ENCODE measurements at regions not wholly inside any gene's neighbourhood (a gene's known extent, or its start where the extent isn't known, plus 50 kb on each side); places are given as distances from the start of the nearest gene placed in this dataset.
"Not testable (repeated sequence)": the region's sequence is repeated elsewhere in the genome, so short reads cannot be mapped to it uniquely, and the experiment has no call there.

DNA sequence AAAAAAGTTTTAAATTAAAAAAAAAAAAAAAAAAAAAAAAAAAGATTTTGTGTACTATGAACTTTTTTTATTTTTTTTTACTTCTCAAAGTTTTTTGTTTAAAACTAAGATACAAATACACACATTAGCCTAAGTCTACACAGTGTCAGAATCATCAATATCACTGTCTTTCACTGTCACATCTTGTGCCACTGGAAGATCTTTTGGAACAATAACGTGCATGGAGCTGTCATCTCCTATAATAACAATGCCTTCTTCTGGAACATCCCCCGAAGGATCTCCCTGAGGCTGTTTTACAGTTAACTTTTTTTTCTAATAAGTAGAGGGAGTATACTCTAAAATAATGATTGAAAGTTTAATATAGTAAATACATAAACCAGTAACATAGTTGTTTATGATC, 295.7 kb downstream of the KCNJ2 start:
- DNase-seq = no peak

DNA sequence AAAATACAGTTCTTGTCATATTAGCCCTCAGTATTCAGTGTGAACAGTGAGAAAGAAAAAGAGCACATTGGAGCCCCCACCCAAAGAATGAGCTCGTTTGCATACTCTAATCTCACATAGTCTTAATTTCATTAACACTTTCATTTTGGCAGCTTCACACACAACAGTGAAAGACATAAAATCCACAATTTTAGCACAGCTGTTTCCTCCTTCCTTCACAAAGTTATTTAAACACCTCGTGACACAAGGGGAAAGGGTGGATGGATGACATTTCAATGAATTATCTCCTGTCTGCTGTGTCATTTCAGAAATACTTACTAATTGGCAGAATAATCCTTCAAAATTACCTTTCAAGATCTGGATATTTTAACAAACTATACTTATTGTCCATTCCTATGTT, 299.3 kb downstream of the KCNJ2 start:
- no peak for DNase-seq

- no peak for DNase-seq
Observed at GRCh38 chr17:70473049-70473448, 303.7 kb downstream of the KCNJ2 start.

- DNase-seq = no peak
Observed at GRCh38 chr17:70476368-70476767, 307.0 kb downstream of the KCNJ2 start.

GRCh38 chr17:70478902-70479301, 309.6 kb downstream of the KCNJ2 start:
- DNase-seq = no peak

DNA sequence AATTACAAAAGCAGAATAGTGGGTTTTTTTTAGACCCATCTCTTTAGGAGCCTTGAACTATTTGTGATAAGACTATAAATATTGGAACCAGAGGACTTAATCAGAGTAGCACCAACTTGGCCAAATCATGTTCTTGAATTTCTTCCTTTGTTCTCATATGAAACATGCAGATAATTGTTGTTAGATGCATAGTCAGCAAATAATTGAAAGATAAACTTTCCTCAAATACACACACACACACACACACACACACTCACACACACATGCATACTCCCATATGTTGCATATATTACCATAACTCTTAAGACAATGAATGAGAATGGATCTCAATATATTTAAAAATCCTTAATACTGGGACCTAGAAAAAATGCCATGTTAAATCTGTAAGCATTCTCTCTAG, 310.4 kb downstream of the KCNJ2 start:
- no peak for DNase-seq

- no peak for DNase-seq
Observed at GRCh38 chr17:70483624-70484023, 314.3 kb downstream of the KCNJ2 start.

DNA sequence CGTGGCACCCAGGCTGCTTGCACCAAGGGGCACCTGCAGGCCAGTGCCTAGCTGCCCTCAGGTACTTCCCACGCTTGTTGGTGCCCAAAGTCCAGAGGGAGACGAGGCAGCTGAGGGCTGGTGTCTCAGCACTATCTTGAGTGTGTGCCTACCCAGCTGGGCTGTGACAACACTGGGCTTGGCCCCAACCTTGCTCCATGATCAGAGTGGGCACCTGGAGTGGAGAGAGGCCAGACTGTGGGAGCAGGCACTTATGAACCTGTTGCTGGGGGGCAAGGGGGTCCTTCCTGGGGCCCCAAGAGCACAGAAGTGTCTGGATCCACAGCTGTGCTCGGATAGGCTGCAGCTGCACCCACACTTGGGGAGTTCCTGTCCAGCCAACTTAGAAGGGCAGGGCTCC, 314.7 kb downstream of the KCNJ2 start:
- DNase-seq = no peak

GRCh38 chr17:70484496-70484895, 315.2 kb downstream of the KCNJ2 start:
- DNase-seq = no peak

DNA sequence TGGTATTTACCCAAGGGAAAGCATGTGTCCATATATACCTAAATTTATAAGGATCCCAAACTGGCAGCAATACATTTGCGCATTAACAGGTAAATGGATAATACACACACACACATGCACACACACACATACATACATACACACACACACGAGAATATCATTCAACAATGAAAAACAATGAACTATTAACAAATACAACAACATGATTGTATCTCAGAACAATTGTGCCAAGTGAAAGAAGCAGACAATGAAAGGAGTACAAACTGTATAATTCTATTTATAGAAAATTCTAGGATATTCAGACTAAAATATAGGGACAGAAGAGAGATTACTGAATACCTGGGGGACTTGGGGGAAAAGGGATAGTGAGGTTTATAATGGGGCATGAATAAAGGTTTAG, 323.0 kb downstream of the KCNJ2 start:
- no peak for DNase-seq

DNA sequence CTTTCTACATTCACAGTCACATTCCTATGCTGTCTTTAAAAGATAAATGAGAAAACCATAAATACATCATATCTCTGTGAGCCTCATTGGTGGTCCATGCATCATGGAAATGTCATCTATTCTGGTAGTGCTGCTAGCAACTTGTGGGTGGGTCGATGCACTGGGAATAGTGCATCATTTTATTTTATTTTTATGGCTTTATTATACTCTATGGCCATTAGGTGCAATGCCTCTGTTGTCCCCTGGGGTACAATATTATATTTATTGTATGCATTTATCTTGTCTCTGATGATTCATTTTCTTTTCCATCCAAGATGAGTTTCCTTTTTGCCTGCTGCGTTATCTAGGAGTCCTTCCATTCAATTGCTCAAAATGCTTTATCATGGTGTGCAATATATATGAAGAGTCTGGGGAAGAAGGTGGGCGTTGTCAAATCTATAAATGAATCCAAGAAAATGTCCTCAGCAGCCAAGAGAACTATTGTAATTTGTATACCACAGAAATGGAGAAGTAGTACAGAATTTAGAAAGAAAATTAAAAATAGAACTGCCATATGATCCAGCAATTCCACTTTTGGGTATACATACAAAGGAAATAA, 324.0 kb downstream of the KCNJ2 start:
- no peak for DNase-seq

- DNase-seq = no peak
Observed at GRCh38 chr17:70498631-70499030, 329.3 kb downstream of the KCNJ2 start.

- DNase-seq = no peak
Observed at GRCh38 chr17:70499067-70499786, 329.9 kb downstream of the KCNJ2 start.

DNA sequence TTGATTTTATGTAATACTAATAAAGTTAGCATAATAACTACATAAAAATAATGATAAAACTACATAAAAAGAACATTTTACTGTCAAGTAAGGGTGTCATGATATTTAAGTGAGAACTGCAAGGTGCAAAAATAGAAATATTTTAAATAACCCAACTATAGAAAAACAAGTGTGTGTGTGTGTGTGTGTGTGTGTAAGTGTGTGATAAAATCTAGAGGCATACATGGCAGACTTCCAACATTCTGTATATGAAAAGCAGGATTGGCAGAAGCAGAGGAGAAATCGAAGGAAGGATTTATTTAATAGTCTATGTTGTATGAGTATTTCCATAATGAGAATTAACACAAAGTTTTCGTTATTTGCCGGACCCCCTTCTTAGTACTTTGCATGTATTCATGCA, 334.1 kb downstream of the KCNJ2 start:
- DNase-seq = no peak

- no peak for DNase-seq
Observed at GRCh38 chr17:70510288-70510687, 341.0 kb downstream of the KCNJ2 start.

DNA sequence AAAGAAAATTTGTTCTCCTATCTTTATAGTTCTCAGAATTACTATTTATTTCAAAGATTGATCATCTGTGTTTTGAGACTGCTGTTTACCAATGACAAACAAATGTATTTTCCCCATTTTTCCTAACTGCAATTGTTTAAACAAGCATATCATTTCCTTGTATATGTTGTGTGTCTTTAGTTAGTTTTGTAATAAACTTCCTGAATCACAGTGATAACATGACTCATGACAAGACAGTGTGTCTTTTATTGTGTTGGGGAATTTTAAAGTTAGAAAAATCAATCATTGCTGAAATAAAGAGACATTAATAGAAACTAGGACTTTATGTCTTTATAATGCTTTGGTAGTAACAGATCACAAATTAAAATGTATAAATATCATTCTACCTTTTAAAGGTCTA, 348.5 kb downstream of the KCNJ2 start:
- no peak for DNase-seq

DNA sequence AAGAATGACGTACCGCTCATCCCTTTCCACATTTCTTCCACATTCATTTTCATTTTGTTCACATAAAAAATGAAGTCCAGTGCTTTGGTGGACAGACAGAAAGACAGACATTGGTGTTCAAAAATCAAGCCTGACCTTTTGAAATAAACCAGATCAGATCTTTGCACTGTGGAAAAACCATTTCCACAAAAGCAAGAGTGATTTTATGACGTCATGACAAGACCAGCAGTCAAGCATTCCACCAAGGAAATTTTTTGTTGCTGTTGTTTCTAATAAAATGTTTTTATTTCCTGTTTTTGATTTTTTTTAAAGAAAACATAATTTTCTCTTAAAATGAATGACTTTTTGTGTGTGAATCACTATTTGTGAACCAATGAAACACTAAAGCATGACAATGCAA, 350.0 kb downstream of the KCNJ2 start:
- no peak for DNase-seq

- DNase-seq = no peak
Observed at GRCh38 chr17:70520447-70520846, 351.1 kb downstream of the KCNJ2 start.

- no peak for DNase-seq
Observed at GRCh38 chr17:70520956-70521355, 351.6 kb downstream of the KCNJ2 start.

DNA sequence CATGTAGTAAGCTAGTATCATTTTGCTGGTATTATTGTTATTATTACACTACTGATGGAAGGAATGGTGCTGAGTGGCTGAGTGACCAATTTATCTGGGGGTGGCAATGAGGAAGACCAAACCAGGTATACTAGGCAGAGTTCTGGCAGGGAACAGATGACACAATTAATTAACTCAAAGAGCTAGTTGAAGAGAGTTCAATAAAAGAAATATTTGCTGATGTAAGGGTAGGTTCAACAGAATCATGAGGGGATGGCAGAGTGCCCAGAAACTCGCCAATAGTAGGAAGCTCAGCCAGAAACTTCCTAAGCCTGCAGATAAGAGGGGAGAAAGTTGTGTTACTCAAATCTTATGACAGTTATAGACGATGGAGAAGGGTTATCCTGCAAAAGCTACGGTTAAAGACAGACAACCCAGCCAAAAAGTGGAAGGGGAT, 352.5 kb downstream of the KCNJ2 start:
- no peak for DNase-seq

GRCh38 chr17:70523426-70523825, 354.1 kb downstream of the KCNJ2 start:
- no peak for DNase-seq

DNA sequence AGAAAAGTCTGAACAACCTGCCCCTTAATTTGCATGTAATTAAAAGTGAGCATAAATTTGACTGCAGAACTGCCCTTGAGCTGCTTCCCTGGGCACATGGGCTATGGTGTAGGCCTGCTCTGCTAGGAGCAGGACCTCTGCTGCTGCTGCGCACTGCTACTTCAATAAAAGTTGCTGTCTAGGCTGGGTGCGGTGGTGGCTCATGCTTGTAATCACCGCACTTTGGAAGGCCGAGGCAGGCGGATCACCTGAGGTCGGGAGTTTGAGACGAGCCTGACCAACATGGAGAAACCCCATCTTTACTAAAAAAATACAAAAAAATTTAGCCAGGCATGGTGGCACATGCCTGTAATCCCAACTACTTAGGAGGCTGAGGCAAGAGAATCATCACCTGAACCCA, 355.7 kb downstream of the KCNJ2 start:
- not testable (repeated sequence) for DNase-seq

DNA sequence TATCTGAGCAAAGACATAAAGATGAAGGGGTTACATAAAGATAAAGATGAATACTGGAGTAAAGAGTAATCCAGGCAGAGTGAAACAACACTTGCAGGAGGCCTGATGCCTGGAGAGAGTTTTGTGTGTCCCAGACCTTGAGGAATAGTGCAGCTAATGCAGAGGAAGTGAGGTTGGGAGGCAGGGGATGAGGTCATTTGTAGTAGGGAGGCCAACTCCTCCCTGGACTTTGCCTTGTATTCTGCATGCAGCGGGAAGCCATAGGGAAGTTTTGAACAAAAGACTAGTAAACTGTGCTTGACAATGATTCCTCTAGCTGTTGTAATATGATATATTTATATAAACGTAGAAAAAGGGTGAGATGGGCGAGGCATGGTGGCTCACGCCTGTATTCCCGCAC, 356.6 kb downstream of the KCNJ2 start:
- DNase-seq = no peak

DNA sequence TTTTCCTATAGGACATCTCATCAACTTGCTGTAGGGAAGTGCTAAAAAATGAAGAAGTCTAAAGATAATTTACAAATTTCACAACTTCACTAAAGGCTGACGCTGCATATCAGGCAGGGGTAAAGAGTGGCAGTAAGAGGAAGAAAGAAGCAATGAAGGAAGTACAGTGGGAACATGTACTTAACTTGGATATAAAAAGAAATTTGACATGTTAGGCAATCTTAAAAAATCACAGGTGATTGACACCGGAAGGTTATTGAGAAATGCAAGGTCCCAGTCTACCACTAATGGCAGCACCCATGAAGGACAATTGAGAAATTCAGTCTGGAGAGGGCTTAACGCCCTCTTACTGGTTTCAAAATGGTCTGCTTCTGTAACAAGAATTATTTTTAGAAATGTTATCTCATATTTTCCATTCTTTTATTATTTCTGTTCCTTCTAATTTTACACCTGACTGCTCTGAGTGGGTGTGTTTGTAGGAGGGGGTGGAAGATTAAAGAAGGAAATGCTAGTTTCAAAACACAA, 358.1 kb downstream of the KCNJ2 start:
- no peak for DNase-seq

DNA sequence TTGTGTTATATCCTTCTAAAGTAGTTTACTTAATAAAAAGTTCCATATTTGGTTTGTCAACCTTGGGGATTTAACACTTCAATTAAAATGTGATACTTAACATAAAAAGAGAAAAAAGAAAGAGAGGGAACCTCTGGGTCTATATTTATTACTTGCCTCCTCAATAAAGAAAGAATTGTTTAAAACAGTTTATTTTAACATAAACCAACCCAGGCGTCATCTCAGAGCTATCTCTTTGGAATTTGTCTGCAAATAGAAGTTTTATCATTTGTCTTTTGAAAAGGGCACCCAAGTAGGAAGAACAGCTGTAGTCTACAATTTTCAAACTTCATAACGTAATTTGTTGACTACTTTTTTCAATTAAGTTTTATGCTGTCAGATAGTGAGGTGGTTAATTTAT, 364.1 kb downstream of the KCNJ2 start:
- DNase-seq = no peak
